Activated T-cell treated with anti-CD3 and anti-CD28 coated beads for 1 hour (primary cell): ENCODE measurements at regions not wholly inside any gene's neighbourhood (a gene's known extent, or its start where the extent isn't known, plus 50 kb on each side); places are given as distances from the start of the nearest gene placed in this dataset.

ENCODE experiments used
- DNase-seq: peaks from one replicate; pipeline ENCODE4 v3.0.0-alpha.2; 2020; ENCODE audit warnings: low read depth

DNA sequence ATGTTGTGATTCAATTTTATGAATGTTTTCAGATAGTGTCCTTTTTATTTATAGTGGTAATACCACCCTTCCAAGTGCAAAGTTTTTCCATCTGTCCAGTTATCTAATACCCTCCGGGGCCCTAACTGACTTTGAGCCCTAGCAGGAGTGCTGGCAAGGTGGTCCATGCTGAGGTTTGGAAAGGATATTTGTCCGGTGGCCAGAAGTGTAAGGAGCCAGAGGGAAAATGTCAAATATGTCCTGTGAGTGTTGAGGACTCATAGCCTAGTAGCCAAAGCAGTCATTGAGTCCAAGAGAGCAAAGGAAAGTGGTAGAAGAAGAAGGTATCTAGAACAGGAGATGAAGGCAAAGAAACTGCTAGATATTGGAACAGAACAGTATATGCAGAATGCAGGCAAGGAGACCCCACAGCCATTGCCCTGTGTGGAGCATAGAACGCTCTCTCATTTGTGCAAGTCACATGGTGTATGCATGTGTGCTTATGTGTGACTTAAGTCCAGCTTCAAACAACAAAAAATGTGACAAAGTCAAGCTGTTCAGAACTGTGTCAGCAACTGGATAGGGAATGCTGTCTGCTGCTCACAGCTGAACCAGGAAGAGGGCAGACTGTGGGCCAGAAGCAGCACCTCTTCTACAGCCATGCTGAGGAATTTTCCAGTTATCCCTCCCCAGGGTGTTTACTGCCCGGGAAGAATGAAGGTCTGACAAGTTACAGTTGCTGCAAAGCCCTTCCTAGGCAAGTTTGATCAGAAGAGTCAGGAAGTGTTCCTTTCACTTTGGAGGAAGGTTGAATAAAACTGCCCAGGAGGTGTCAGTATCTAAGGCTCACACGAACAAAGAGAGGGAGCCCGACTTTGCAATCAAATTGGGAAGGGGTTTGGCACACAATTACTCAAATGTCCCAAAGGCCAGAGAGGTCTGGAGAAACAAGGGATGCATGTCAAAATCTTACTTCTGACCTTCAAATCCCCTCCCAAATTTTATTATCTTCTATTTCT is 463.3 kb upstream of the DMAC1 start:
- DNase-seq = no peak

DNA sequence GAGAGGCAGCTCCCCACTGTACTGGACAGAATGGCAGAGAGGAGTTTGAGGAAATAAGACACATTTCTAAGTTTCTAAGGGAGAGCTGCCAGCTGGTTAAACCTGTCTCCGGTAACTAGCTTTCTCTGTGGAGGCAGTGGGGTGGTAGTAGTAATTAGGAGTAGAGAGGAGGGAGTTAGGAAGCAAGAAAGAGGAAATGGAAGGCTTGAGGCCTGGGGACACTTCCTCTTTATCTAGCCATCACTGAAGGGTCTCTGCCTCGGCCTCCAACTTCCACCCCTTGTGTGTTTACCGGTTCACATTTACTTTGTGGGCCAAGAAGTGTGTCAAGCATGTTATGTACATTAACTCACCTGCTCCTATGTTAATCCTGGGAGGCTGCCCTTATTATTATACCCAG is 462.2 kb upstream of the DMAC1 start:
- DNase-seq = no peak

DNA sequence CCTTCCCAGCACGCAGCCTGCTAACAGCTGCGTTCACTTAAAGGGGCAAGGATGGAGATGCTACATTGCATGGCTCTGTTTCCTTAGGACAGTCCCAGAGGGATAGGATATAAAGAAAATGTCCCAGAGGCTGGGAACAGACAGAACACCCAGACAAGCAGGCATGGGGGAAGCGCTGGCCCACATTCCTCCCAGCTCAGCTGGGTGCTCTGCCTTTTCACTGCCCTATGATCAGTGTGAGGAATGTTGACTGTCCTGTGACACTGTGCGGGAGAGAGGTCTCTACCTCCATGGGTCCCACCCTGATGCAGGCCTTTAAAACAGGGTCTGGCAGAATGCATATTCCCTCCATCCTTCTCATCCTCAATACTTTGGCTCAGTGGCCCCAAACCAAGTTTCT is 459.4 kb upstream of the DMAC1 start:
- DNase-seq = no peak

DNA sequence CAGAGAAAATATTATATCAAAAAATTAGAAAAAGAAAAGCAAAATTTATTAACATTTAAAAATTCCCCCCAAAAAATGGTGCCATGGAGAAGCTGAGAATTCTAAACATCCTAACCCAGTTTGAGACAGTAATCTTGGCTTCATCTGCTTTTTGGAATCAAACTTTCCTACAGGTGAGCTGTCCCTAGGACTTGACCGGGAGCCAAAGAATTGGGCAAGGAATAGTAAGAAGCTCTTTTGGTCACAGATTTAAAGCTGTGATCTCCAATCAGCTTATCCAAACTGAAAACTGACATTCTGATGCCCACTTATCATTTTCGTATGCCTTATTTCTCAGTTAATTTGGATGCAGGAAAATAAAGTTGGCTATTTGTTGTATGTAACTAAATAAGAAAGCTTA is 457.3 kb upstream of the DMAC1 start:
- DNase-seq = no peak

DNA sequence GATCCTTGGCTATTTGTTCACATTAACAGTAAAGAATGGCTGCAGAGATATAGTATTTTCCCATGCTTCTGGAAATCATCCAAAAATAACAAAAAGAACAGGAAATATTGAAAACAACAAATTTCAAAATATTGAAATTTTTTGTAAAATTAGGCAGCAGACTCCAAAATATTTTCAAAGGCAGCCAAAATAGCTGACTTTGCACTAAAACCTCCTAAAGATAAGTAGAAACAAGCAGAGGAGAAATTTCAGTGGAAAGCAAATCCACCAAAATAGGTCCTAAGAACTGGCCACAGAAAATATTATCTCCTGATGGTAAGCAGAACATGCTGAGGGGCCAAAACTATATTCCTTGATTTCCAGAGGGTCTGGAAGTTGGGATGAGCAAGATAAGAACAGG is 456.3 kb upstream of the DMAC1 start:
- DNase-seq = no peak

DNA sequence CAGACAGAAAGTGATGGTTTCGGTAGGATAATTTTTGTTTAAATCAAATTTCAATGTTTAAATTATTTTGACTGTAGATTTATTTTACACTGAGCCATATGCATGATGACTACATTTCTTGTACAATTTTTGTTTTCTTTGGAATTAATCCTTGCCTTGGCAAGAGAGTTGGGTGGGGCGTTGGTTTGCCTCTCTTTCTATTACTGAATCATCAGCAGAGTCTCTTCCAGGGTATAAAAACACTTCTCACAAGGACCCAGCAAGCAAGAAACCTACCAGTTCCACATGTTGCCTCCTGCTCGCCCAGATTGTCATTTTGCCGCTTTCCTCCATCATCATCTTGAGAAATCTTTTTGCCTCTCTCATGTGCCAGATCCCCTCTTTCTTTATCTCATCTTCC is 455.0 kb upstream of the DMAC1 start:
- DNase-seq = no peak

DNA sequence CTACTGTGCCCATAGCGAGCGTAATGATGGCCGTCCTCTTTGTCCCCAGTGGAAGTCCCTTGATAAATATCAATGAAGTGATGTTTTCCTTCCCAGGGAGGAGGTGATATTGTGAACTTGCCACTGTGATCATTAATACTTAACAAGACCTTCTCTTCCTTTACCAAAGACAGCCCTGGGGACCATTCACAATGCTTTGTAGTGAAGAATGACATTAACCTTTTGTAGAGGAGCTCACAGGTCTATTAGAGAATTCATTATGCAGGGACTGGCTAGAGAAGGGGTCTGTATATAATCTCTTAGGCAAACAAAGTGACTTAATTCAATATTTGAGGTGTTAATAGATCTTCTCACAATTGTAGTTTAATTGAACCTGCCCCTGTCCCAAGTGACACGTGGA is 452.9 kb upstream of the DMAC1 start:
- no peak for DNase-seq

DNA sequence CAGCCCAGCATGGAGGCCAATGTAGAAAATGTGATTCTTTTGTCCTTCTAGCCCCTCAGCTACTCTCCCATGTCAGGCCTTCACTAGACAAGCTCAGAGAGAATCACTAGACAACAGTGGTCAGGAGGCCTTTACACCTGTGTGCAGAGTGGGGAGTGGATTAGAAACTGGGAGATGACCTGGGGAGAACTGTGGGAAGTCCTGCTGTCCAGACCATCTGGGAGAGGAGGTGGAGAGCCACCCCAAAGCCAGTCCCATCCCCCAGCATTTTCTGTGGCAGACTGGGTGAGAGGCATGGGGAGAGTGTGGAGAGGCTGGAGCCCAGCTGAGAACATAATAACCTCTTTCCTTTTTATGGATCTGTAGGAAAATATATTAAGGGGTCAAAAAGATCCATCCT is 452.0 kb upstream of the DMAC1 start:
- no peak for DNase-seq

DNA sequence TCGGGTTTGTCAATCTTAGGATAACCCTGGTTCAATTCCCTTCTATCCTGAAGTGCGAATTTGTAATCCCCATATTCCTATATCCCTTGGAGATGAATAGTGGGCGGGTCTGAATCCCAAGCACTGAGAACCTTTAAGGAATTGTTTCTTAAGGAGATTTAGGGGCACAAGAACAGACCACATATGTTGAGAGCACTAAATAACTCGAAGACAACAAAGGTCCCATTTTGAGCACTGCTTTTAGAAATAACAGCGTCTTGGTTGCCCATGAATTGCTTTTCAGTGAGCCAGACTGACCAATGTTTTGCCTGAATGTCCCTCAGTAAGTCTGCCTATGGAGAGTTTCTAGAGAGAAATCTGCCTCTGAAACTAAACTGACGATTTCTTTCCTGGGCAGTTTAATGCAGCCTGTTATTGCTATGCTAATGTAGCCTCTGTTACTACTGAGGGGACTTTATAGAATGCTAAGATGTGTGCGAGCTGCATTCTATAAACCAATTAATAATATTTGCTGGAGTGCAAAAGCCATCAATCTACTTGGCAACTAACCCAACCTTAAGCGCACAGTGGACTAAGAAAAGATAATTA is 445.0 kb upstream of the DMAC1 start:
- no peak for DNase-seq

DNA sequence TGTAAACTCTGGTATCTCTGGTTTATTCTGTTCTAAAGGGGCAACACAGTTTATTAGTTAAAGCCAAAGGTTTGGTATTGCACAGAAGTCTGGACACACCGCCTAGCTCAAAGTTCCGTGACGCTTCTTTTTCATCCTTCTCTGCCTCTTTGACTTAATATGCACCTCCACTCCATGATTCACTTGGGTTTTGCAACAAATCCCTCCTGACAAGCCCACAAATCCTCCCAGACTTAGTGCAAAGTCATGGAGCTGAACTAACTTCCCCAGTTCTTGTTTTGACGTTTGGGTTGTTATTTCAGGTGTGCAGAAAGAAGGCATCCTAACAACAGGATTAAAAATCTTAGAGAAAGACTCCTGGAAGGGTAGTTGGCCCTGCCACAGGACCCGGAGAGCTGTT is 441.6 kb upstream of the DMAC1 start:
- no peak for DNase-seq

DNA sequence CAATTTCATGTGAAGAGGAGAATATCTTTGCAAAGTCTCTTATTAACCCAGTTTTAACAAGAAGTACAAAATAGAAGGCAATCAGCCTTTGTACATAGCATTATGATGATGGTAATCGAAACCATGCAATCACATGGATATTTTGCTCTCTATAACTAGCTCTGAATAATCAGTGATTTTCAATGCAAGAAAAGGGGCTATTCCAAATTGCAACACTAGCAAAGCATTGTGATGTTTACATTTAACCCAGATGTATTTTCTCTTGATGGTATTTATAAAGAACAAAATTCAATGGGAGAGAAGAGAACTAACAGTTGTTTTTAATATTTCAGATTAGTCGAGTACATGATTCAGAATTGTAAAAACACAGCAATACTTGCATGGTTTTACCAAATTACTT is 437.5 kb upstream of the DMAC1 start:
- DNase-seq = no peak

DNA sequence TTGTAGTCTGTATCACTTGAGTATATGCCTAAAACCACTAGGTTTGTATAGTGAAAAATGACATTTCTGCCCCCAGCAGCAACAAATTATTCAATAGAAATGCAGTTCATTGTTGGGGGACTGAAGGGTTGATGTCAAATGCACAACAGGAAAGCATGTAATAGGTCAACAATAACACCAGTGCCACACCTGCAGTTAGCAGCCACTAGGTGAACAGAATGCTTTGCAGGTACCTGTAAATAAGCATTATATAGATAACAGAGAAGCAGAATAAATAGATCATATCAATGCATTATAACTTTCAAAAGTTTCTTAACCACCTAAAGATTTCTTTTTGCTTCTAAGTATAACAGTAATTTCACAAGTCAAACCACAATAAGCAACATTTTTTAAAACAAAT is 435.9 kb upstream of the DMAC1 start:
- no peak for DNase-seq

DNA sequence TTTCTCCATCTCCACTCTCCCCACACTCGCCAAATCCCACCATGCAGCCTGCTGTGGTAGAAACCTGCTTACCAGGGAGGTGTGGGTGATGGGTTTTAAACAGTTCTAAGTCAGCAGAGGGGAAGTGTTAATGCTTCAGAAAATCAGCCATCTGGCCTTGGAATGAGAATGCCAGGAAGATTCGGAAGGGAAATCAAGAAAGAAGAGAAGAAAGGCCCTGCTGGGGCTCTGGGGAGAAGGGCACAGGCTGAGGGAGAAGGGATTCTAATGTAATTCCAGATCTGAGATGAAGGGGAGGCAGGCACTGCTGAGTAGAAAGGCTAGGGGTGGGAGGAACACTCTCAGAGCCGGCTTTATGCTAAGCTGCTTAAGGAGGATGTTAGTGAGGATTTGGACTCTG is 434.7 kb upstream of the DMAC1 start:
- no peak for DNase-seq

DNA sequence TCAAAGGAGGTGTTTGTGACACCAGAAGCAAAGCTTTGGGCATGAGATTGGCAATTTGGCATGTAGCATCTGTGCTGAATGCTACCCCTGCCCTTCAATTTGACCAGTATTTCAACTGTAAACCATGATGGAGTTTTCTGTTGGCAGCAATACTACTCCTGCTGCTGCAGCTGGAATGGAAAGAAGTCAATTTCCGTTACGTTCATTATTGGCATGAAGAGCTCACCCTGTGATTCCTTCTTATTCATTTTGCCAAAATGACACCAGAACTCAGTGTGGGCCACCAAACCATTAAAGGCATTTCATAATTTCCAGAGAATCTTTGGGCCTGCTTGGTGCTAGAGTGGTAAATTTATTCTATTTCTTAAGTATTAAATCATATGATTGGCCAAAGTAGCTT is 433.1 kb upstream of the DMAC1 start:
- no peak for DNase-seq

DNA sequence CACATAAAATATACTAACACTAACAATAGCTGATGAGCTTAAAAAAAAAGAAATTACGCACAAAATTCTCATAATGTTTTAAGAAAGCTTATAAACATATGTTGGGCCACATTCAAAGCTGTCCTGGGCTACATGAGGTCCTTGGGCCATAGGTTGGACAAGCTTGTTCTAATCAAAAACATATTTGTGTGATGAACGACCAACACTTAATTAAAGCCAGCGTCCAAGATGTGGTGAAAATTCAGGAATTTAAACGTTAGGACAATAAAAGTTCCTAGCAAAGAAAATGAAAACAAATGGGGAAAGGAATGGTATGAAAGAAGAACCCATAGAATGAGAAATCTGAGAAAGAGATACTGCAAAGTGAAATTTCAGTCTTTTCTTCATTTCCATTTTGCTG is 429.6 kb upstream of the DMAC1 start:
- DNase-seq = no peak

DNA sequence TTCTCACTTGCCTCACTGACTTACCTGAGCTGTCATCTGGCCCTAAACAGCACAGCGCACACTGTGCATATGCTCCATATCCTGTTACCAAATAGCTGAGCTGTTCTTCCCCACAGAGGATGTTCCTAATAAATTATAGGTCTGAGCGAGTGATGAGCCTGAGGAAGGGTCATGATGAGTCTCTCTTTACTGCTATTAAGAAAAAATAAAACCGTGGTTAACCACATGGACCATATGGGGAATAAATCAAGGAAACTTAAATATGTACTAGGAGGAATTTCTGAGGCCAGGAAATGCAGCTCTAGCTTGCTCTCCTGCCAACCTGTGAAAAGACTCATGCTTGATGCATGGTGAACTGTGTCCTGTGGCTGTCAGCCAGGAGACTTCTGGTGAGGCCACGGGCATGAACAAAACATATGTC is 424.8 kb upstream of the DMAC1 start:
- DNase-seq = no peak

DNA sequence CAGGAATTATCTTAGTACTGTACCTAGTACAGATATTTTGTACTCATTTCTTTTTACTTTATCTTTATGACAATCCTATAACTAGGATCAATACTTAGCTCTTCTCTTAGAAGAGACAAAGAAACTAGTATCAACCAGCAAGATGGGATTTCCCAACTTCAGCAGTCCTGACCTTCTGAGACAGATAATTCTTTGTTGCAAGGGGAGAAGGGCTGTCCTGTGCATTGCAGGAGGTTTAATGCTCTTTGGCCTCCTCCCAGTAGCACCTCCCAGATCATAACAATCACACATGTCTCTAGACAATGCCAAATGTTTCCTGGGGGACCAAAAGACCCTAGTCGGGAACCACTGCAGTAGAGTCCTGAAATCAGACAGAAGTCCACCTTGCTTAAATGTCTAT is 424.3 kb upstream of the DMAC1 start:
- DNase-seq = no peak

DNA sequence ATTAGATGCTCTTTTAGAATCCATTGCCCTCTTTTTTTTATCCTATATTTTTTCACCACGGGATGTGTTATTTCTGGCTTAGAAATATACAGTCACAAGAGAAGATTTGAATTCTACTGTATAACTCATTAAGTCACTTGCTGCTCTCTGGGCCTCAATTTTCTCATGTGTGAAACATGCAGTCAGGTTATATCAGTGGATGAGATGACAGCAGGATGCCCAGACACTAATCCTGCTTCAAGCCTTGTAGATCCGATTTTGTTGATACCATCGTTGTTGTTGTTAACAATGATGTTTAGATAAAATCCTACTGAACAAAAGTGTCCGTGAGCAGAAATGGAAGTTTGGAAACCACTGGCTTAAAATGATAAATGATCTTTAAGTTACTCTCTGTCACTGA is 421.9 kb upstream of the DMAC1 start:
- DNase-seq = no peak

DNA sequence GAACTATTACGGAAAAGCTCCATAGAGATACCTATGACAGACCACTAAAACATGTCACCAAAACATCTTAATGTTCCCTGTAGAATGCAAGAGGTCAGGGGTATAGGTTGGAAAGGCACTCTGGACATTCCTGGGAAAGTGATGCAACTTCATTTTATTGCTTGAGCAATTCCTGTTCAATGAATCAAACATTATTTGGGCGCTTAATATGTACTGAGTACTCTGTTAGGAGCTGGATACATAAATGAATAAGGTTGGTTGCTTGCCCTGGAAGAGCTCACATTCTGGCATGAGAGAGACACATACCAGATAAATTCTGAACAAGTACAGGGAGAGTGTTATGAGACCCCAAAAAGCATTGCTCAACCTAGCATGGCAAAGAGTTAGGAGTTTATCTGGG is 408.9 kb upstream of the DMAC1 start:
- DNase-seq = no peak

DNA sequence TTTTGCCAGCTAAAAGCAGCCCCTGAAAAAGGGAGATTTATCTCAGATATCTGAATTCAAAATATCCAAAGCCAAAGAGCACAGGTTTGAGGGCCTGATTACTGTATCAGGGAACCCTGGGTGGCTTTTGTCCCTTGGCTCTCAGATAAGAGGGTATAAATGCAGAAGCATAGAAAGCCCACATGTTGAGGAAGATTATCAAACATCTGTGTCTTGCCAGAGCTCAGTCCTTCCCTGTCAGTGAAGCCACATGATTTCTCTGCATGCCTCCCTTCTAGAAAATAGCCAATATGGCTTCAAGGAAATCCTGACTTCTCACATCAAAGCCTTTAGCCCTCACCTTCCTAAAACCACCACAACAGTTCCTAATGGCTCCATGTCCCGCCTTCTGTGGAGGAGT is 408.0 kb upstream of the DMAC1 start:
- DNase-seq = no peak

DNA sequence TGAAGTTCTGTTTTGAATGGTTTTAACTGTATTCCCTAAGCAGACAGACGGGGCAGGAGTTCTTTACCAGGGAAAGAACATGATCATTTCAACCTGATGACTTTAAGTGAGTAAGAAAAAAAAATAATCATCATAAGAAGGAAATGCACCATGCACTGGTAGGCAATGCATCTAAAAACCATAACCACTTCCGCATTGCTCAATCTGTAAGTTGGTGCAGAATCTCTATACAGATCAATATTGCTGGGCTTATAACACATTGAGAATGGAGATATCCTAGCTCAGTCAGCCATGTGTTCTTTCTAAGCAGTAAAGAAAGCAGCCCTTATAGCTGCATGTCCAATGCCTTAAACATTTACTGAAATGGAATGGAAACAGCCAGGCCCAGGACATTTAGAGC is 407.1 kb upstream of the DMAC1 start:
- DNase-seq = no peak

DNA sequence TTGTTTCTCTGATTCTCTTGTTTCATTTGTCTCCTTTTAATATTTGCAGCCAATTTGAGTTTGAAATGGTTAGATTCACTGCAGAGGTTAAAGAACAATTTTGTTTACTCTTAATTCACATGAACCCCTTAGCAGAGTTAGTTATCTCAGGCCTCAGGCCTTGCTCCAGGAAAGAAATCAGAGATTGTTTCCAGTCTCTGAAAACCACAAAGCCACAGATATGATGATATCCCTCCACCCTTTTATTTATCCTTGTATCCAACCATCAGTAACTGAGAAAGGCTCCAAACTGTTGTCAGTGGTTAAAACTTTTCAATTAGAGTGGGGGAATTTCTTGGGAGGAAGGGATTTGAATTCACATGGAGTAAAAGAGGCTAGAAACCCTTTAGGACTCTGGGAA is 406.0 kb upstream of the DMAC1 start:
- no peak for DNase-seq

DNA sequence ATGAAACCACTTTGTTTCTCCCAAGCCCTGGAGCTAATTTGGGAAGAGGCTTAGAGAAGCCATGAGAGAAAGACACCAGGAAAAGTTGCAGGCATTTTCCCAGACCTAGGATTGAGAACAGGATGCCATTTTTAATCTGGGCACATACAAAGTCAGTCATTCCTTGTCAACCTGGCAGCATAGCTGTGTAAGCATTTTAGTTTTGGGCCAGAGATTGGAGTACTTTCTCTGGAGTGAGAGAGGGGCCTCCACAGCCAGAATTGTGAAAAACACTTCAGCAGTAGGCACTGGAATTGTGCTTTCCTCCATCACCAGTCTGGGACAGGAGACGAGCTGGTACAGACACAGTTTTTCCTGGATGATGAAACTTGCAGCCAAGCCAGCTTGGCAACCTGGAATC is 390.3 kb upstream of the DMAC1 start:
- no peak for DNase-seq
